ENCODE measurements at regions not wholly inside any gene's neighbourhood (a gene's known extent, or its start where the extent isn't known, plus 50 kb on each side); places are given as distances from the start of the nearest gene placed in this dataset.
"Not testable (repeated sequence)": the region's sequence is repeated elsewhere in the genome, so short reads cannot be mapped to it uniquely, and the experiment has no call there.

- DNase-seq (ENCODE audit: low spot score) = no peak
Measured at GRCh38 chr7:122248472-122248871, 56.1 kb downstream of the FEZF1 start.

- not testable (repeated sequence) for DNase-seq (ENCODE audit: low spot score)
Measured at GRCh38 chr7:122238729-122239128, 65.8 kb downstream of the FEZF1 start.

- DNase-seq (ENCODE audit: low spot score) = not testable (repeated sequence)
Measured at GRCh38 chr7:122238297-122238696, 66.3 kb downstream of the FEZF1 start.

- no peak for DNase-seq (ENCODE audit: low spot score)
Measured at GRCh38 chr7:122225874-122226273, 78.7 kb downstream of the FEZF1 start.

- peak; percentile 54 for DNase-seq (ENCODE audit: low spot score)
Measured at GRCh38 chr7:122219253-122219865, 75.3 kb upstream of the AASS start.

GRCh38 chr7:122217125-122217524 lies 73.1 kb upstream of the AASS start:
- DNase-seq (ENCODE audit: low spot score) = no peak

- DNase-seq (ENCODE audit: low spot score) = no peak
Measured at GRCh38 chr7:122212754-122213153, 68.7 kb upstream of the AASS start.

- DNase-seq (ENCODE audit: low spot score) = no peak
Measured at GRCh38 chr7:122211362-122211761, 67.3 kb upstream of the AASS start.

GRCh38 chr7:122206985-122207384 lies 62.9 kb upstream of the AASS start:
- DNase-seq (ENCODE audit: low spot score) = no peak

- no peak for DNase-seq (ENCODE audit: low spot score)
Measured at GRCh38 chr7:122203814-122204213, 59.8 kb upstream of the AASS start.

- no peak for DNase-seq (ENCODE audit: low spot score)
Measured at GRCh38 chr7:122200888-122201287, 56.8 kb upstream of the AASS start.

- DNase-seq (ENCODE audit: low spot score) = no peak
Measured at GRCh38 chr7:122199171-122199570, 55.1 kb upstream of the AASS start.

GRCh38 chr7:122198581-122198980 lies 54.5 kb upstream of the AASS start:
- DNase-seq (ENCODE audit: low spot score) = no peak
